GM21529 (cell line): ENCODE measurements at regions not wholly inside any gene's neighbourhood (a gene's known extent, or its start where the extent isn't known, plus 50 kb on each side); places are given as distances from the start of the nearest gene placed in this dataset.

ENCODE experiments used
- ATAC-seq: cut with Tn5 transposase; IDR thresholded peaks from one replicate; pipeline ENCODE4 v1.9.1; 2021; ENCODE audit not compliant: unreplicated experiment

- no peak for ATAC-seq
Observed at GRCh38 chr13:106178816-106179215, 356.6 kb downstream of the EFNB2 start.

- no peak for ATAC-seq
Observed at GRCh38 chr13:106177146-106177545, 358.3 kb downstream of the EFNB2 start.

GRCh38 chr13:106176117-106176516 is 359.3 kb downstream of the EFNB2 start:
- ATAC-seq, result no peak

GRCh38 chr13:106173891-106174610 is 361.4 kb downstream of the EFNB2 start:
- no peak for ATAC-seq

GRCh38 chr13:106173346-106173745 is 362.1 kb downstream of the EFNB2 start:
- no peak for ATAC-seq

GRCh38 chr13:106172176-106172905 is 363.1 kb downstream of the EFNB2 start:
- no peak for ATAC-seq

- ATAC-seq, result no peak
Observed at GRCh38 chr13:106163426-106163825, 372.0 kb downstream of the EFNB2 start.

- no peak for ATAC-seq
Observed at GRCh38 chr13:106161146-106161545, 374.3 kb downstream of the EFNB2 start.

GRCh38 chr13:106159295-106160195 is 375.9 kb downstream of the EFNB2 start:
- no peak for ATAC-seq

GRCh38 chr13:106156468-106156867 is 379.0 kb downstream of the EFNB2 start:
- ATAC-seq, result no peak

GRCh38 chr13:106155411-106155810 is 380.1 kb downstream of the EFNB2 start:
- ATAC-seq, result no peak

- ATAC-seq, result no peak
Observed at GRCh38 chr13:106153876-106154275, 381.6 kb downstream of the EFNB2 start.

GRCh38 chr13:106153041-106153440 is 382.4 kb downstream of the EFNB2 start:
- ATAC-seq, result no peak

- ATAC-seq, result no peak
Observed at GRCh38 chr13:106152047-106152446, 383.4 kb downstream of the EFNB2 start.

- ATAC-seq, result no peak
Observed at GRCh38 chr13:106151056-106151699, 384.3 kb downstream of the EFNB2 start.

GRCh38 chr13:106145997-106146864 is 389.2 kb downstream of the EFNB2 start:
- no peak for ATAC-seq

- ATAC-seq, result no peak
Observed at GRCh38 chr13:106145070-106145469, 390.4 kb downstream of the EFNB2 start.

GRCh38 chr13:106143930-106144709 is 391.3 kb downstream of the EFNB2 start:
- no peak for ATAC-seq

- ATAC-seq, result no peak
Observed at GRCh38 chr13:106143392-106143791, 392.1 kb downstream of the EFNB2 start.
